ENCODE measurements at regions not wholly inside any gene's neighbourhood (a gene's known extent, or its start where the extent isn't known, plus 50 kb on each side); places are given as distances from the start of the nearest gene placed in this dataset.

GRCh38 chr15:53884441-53884840 lies 93.8 kb upstream of the UNC13C start:
- no peak for TF ChIP-seq EZH2 (IDR thresholded peaks at IDR 0.05)
- no peak for TF ChIP-seq POLR2AphosphoS5 (IDR thresholded peaks at IDR 0.05; ENCODE audit: borderline replicate concordance, low read depth, low read length)
